ENCODE measurements at regions not wholly inside any gene's neighbourhood (a gene's known extent, or its start where the extent isn't known, plus 50 kb on each side); places are given as distances from the start of the nearest gene placed in this dataset.
"Not testable (repeated sequence)": the region's sequence is repeated elsewhere in the genome, so short reads cannot be mapped to it uniquely, and the experiment has no call there.

DNA sequence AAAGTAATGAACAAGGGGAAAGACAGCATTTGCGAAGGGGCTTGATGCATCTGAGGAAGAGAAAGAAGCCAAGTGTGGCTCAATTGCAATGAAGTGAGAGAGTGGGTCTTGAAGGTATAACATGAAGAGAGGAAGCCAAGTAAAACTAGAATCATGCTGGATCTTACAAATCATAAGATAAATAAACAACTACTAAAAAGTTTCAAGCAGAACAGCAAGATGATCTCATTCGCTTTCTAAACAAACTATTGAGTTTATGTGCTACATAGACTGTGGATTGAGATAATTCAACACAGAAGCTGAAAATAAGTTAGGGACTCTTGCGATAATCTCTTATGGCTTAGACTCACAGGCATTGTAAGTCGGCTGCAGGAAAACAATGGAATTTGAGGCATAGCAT, 1310.5 kb upstream of the NRXN1 start:
- no peak for DNase-seq

DNA sequence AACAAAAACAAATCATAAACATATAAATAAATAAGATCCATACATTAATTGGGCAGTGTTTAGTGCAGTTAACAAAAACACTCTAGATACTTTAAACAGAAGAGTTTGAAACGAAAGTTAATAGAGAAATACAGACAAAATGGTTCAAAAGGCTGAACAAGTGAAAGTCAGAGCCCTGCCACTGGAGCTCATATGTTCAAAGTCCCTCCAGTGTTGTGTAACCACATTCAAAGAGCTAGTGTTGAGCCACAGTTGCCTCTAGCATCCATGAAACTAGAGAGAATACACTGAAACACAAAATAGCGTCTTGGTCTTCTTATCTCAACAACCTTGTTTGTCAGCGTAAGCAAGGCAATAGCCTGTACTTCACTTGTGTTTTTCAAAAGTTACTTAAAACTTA, 1309.8 kb upstream of the NRXN1 start:
- no peak for DNase-seq

DNA sequence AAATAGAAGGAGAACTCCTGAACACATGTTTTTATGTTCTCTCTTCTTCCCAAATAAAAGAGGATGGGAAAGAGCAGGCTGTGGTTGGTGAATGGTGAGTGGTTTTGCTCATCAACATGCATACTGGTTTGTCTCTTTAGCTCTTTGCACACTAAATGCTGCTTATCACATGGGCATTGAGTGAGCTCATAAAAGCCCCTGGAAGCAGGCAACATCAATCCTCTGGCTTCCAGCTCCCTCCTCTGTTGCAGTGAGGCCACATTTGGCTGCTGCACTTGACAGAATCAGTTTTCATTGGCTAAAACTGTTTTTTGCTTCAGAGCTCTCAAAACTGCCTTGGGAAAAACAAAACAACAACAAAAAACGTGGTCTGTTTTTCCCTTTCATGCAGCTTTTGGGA, 1308.2 kb upstream of the NRXN1 start:
- DNase-seq: no peak

DNA sequence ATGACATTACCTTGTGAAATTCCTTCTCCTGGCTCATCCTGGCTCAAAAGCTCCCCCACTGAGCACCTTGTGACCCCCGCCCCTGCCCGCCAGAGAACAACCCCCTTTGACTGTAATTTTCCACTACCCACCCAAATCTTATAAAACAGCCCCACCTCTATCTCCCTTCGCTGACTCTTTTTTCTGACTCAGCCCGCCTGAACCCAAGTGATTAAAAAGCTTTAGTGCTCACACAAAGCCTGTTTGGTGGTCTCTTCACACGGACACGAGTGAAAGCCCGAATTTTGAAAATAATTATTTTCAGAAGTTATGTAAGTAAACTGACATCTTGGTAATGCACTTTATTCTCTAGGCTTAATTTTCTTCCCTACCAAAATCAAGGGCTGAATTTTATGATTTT, 1305.9 kb upstream of the NRXN1 start:
- DNase-seq: not testable (repeated sequence)

DNA sequence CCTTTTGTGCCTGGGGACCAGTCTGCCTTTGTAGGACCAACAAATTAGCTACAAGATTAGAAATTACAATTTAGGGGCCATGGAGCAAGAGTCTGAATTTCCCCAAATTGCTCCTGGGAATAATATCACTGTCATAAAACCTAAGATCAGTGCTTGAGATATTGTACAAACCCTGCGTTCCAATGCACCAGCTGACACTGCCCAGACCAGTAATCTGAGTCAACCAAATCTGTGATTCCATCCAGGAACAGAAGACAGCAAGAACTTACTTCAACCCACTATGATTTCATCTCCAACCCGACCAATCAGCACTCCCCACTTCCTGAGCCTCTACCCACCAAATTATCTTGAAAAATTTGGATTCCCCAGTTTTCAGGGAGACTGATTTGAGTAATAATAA, 1305.0 kb upstream of the NRXN1 start:
- DNase-seq: no peak

DNA sequence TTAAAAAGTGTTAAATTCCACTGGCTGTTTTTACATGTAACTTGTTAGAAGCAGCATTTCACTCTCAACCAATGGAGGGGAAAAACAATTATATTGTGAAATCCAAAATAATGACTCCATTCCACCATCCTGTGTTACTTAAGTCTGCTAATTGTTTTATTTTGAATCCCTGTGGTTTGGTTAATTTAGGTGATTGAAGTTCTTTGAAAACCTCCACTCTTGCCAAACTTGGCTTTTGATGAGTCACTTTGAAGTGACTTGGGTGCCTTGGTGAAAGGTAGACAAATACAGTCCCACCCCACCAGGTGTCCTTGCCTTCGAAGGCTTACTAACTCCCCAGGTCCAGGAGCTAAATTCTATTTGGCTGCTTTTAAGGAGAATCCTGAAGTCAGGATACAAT, 1303.8 kb upstream of the NRXN1 start:
- no peak for DNase-seq

DNA sequence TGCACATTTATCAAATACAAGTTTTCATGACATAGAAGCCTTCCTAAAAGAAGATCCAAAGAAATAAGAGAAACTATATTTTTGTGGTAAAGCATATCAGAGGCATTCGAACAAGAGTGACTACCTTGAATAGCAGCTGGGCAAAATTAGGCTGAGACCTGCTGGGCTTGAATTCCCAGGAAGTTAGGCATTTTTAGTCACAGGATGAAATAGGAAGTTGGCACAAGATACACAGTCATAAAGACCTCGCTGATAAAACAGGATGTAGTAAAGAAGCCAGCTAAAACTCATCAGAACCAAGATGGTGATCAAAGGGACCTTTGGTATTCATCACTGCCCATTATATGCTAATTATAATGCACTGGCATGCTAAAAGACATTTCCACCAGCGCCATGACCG, 1302.3 kb upstream of the NRXN1 start:
- DNase-seq: no peak

DNA sequence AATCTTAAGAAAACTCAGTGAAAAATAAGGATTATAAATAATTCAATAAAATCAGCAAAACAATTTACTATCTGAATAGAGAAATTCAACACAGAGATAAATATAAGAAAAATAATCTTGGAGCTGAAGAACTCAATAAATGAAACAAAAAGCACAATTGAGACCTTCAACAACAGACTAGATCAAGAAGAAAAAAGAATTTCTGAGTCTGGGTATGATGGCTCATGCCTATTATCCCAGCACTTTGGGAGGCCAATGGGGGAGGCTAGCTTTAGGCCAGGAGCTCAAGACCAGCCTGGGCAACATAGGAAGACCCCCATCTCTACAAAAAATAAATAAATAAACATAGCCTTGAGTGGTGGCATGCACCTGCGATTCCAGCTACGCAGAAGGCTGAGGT, 1295.7 kb upstream of the NRXN1 start:
- no peak for DNase-seq

DNA sequence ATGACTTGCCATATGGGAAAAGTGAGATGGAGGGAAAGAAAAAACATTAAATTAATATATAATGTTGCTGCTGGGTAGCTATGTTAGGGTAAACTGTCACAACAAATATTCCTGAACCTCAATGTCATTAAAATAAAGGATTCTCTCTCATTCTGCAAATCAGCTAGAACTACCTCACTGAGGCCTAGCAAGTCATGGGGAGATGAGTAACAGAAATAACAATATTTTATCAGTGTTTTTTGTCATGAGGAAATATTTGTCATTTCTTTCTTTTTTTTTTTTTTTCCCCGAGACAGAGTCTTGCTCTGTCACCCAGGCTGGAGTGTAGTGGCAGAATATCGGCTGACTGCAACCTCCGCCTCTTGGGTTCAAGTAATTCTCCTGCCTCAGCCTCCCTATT, 1282.3 kb upstream of the NRXN1 start:
- no peak for DNase-seq

DNA sequence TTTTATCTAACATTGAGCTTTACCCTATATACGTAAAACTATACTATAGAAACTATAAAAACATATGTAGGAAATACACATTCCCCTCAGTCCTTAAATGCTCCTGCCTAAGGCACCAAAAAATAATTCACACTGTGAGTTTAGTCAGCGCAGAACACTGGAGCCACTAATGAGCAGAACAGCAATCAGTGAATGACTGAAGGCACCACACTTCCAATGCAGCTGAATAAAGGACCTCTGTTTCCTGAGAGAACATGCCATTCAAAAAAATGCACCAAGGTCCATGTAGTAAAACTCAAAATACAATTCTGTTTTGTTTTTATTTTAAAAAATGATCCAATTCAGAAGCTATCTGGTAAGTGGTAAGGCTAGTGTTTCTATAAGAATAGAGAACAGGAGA, 1280.6 kb upstream of the NRXN1 start:
- no peak for DNase-seq

DNA sequence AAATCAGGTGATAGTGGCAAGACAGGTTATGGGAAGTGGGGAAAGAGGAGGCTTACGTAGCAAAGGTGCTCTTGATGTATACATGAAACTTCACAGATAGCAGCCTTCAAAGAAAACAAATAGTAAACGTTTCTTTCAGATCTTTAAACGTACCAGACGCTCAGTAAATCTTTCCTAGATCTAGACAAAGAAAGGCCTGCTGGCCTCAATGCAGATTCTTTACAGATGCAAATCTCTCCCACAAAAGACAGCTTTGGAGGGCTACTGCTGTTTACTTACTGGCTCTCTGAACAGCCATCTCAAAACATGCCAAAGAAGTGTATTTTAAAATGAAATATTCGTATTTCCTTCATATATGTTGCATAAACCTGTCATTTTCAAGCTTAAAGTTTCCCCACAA, 1279.9 kb upstream of the NRXN1 start:
- DNase-seq: no peak

DNA sequence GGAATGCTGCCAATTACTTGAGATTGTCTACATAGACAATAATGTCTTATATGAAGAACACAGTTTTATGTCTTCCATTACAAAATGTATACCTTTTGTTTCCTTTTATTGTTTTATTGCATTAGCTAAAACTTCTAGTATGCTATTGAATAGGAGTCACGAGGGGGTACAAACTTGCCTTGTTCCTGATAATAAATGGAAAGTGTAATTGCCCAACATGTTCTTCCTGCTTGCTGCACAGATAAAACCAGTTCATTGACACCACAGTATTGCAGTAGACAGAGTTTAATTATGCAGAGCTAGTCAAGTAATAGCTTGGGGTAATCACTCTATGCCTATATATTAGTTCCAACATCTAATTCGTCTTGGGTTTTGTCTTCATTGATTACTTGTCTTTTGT, 1276.2 kb upstream of the NRXN1 start:
- no peak for DNase-seq

DNA sequence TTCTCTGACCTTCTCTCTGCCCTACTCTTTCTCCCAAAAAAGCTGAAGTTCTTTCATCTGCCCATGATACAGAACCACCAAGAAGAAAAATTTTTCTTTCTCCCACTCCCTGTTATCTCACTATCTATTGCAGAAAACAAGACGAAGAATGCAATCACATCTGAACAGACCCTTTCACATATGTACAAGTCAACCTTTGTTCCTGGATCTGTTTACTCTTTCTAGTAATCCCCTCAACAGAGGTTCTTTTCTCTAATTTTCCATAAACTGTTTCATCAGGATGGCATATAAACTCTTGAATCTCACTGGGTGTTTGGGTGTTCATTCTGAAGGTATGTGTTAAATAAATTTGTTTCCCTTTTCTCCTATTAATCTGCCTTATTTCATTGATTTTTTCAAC, 1262.7 kb upstream of the NRXN1 start:
- no peak for DNase-seq

DNA sequence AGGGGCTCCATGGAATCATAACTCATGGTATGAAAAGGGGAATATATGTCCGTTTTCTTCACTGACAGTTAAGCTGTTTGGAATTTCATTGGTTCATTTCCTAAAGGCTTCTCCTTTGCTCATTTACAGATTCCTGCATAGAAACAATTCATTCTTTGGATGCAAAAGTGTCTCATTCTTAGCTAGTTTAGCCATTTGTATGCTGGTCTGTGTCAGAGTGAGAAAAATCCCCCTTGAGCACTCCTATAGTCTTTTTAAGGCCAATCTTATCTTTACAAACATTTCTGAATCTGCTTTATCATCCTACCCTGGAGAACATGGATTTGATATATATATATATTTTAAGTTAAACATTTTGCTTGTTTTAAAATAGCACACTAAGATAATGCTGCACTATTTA, 1260.9 kb upstream of the NRXN1 start:
- no peak for DNase-seq

DNA sequence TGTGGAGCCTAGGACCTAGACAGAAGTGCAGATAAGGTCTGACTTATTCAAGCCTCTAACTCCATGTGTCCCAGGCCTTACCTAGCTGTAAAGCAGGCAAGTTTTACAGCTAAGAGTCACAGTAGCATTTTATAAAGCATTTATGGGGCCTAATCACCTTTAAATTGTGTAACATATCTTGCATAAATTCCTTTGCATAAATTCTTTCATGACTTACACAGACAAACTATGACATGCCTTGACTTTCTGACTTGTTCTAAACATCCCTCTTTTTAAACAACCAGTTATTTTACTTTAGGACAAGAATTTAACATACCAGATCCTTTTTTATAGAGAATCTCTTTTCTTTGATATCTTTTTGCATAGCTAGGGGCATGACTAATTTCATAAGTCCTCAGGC, 1257.8 kb upstream of the NRXN1 start:
- DNase-seq: no peak

DNA sequence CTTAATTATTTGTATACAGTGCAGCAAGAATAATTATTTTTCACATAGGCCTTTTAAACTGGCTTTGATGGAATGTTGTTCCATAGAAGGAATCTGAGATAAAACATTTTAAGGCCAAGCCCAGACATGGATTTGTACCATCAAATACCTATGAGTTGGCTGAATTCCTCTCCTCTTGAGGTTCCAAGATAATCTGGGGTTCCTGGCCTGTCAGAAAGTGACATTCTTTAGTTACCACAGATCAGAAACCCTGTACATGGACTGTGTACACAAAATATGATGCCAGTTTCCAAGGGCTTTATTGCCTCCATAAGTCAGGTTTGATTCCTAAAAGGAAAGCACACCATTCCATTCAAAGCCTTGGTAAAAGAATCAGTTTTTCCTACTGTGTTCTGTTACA, 1256.7 kb upstream of the NRXN1 start:
- no peak for DNase-seq

DNA sequence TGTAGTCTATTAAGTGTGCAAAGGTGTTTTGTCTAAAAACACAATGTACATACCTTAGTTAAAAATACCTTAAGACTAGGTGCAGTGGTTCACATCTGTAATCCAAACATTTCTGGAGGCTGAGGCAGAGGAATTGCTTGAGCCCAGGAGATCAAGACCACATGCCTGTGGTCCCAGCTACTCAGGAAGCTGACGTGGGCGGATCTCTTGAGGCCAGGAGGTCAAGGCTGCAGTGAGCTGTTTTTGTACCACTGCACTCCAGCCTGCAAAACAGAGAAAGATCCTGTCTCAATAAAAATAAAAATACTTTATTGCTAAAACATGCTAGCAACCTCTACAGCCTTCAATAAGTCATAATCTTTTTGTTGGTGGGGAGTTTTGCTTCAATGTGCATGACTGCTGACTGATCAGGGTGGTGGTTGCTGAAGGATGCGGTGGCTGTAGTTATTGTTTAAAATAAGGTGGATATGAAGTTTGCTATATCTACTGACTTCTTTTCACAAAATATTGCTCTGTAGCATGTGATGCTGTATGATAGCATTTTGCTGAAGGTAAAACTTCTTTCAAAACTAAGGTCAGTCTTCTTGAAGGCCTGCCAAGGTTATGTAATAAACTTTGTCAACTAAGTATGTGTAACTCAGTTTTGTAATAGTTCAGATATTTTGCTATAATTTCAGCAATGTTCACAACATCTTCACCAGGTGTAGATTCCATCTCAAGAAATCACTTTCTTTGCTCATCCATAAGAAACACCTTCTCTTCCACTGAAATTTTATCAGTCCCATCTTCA, 1238.0 kb upstream of the NRXN1 start:
- no peak for DNase-seq

DNA sequence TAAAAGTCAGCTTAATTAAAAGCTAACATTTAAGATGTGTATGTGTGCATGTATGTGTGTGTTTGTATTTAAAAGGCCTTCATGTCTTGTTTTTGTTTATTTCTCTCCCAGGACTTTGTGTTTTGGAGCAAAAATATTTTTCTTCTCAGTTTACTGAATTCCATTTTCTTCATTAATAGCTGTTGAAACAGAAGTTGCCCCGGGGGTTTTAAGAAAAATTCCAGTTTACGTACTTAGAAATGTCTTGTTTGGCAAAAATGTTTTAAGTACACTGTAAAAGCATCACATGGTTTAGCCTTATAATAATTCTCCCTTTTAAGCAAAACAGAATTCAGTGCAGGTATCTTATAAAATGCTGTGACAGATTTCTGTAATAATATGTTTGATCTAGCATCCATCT, 1233.0 kb upstream of the NRXN1 start:
- DNase-seq: no peak

DNA sequence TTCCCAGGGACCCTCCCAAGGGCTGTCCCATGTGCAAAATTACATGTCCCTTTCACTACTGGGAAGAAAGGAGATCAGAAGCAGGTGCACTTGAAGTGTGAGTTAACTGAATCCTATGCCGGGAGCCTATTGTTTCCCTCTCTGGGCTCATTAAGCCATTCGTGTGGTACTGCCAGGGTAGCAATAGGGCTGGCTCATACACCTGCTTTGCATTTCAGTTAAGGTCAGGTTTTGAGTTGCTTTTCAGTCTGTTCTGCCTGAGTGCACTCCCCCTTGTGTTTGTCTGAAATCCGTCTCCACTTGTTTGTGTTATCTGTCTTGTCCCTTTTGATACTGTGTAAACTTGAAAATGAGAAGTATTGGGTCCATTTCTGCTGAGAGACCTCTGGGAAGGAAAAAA, 1232.6 kb upstream of the NRXN1 start:
- DNase-seq: no peak

DNA sequence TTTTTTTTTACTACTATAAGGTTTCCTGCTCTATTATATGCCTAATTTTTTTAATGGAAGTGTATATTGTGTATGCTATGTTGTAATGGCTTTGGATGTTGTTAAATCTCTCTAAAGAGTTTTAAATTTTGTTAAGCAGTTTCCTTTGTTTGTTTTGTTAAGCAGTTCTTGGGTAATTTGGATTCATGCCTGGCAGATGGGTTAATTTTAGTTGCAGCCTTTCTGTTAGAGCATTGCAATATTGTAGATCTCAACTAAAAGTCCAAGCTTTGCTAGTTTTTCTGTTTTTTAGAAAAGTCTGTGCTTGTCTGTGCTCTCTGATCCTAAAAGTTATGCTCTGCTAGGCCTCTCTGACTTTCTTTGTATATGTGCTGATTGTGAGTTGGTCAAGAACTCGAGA, 1229.0 kb upstream of the NRXN1 start:
- no peak for DNase-seq

DNA sequence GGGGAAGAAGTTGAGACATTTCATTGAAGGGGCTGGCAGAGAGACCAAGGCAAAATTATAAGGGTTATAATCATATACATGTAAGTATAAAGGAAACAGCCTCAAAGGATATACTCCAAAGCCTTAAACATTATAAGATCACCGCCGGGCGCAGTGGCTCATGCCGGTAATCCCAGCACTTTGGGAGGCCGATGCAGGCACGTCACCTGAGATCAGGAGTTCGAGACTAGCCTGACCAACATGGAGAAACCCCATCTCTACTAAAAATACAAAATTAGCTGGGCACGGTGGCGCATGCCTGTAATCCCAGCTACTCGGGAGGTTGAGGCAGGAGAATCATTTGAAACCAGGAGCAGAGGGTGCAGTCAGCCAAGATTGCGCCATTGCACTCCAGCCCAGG, 1227.0 kb upstream of the NRXN1 start:
- DNase-seq: not testable (repeated sequence)

DNA sequence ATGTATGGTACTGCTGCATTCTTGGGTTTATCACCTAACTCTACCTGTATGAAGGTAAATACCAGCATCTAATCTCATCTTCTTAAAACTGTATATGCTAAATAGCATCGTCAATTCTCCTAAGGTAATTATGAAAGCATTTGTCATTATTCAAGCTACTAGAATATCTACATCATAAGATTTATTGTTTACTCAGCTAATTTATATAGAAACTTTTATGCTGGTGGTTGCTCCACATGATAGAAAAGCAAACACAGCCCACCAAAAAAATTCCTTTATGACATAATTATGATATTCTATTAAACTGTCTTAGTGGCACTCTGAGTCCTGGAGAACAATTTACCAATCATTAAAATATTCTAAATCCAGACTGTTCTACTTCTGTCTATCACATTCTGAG, 1226.1 kb upstream of the NRXN1 start:
- DNase-seq: no peak

DNA sequence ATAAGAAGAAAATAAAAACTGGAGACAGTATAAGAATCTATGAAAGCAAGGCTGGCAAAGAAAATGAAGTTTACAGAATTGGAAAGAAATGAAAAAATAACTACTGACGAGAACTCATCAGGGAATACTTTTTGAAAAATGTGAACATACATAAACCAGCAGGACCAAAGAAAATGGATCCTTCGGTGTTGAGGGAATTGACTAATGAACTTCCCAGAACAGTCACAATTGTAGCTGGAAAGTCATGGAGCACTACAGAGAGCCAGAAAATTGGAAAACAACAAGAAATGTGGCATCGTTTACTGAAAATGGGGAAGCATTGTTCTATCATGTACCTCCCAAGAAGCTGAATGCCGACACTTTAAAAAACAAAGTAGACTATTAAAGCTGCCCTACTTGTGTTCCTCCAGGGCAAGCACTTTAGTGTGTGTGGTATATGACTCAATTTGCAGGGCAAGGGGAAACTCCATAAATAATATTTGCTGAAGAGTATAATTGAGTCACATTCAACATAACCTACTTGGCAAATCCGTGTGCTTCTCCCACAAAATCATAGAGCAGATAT, 1221.6 kb upstream of the NRXN1 start:
- no peak for DNase-seq

DNA sequence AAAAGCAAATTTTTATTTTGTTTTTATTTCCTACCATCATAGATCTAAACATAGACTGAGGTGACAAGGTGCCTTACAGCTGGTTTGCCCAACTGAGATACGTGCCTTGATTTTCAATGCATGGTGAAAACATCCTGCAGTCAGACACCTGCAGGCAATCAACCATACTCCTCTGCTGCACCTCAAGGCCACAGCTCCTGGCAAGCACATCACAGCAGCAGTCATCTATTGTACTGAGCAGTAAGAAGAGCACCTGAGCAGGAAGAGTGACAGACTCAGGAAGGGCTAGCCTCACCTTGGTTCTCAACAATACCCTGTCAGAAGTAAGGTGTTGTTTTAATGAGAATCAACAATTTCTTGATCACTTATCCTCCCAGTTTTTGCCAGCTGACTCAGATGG, 1206.8 kb upstream of the NRXN1 start:
- no peak for DNase-seq

DNA sequence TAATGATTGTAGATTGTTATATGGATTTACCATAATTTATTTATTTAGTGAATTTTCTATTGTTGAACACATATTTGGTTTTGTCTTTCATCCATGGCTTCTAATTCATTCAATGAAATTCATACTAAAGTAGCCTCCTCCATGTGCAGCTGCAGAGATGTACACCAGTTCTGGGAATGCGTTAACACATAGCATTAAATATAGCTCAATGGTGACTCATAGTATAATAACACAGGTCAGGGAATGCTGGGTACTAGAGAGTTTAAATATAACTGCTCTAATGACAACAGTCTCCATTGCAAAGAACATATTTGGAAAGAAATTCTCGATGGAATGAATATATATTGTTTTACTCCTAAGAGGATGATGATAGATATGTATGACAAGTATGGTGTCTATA, 1190.2 kb upstream of the NRXN1 start:
- DNase-seq: no peak
